ENCODE measurements at regions not wholly inside any gene's neighbourhood (a gene's known extent, or its start where the extent isn't known, plus 50 kb on each side); places are given as distances from the start of the nearest gene placed in this dataset.

- DNase-seq, result no peak
These were observed 478.0 kb upstream of the TENM4 start for GRCh38 chr11:79918846-79919245.

GRCh38 chr11:79906164-79906563, 465.3 kb upstream of the TENM4 start:
- DNase-seq, result no peak

GRCh38 chr11:79902493-79902892, 461.7 kb upstream of the TENM4 start:
- DNase-seq, result no peak

DNA sequence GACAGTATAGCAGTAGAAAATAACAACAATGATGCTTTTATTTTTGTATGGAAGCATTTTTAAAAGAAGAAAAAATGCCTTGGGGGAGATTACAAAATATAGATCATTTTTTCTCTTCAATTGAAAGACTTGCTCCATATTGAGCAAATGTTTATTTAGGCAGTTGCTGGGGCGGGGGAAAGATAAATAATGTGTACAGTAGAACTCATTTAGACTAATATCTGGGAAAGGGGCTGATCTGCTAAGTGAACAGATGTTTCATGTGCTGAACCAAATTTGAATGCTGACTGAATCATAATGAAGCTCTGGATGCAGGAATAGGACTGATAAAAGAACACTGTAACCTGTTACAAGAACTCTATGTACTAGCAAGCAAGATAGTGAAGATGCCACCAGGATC, 457.1 kb upstream of the TENM4 start:
- no peak for DNase-seq

GRCh38 chr11:79896258-79896657, 455.4 kb upstream of the TENM4 start:
- no peak for DNase-seq

- no peak for DNase-seq
These were observed 453.3 kb upstream of the TENM4 start for GRCh38 chr11:79894111-79894510.

GRCh38 chr11:79890272-79890671, 449.4 kb upstream of the TENM4 start:
- no peak for DNase-seq

DNA sequence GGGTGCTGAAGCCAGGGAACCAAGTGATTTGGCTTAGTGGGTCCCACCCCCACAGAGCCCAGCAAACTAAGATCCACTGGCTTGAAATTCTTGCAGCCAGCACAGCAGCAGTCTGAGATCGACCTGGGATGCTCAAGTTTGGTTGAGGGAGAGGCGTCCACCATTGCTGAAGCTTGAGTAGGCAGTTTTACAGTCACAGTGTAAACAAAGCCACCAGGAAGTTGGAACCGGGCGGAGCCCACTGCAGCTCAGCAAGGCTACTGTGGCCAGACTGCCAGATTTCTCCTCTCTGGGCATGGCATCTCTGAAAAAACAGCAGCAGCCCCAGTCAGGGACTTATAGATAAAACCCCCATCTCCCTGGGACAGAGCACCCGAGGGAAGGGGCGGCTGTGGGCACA, 424.1 kb upstream of the TENM4 start:
- DNase-seq, result no peak

- DNase-seq, result no peak
These were observed 419.5 kb upstream of the TENM4 start for GRCh38 chr11:79860336-79860735.

DNA sequence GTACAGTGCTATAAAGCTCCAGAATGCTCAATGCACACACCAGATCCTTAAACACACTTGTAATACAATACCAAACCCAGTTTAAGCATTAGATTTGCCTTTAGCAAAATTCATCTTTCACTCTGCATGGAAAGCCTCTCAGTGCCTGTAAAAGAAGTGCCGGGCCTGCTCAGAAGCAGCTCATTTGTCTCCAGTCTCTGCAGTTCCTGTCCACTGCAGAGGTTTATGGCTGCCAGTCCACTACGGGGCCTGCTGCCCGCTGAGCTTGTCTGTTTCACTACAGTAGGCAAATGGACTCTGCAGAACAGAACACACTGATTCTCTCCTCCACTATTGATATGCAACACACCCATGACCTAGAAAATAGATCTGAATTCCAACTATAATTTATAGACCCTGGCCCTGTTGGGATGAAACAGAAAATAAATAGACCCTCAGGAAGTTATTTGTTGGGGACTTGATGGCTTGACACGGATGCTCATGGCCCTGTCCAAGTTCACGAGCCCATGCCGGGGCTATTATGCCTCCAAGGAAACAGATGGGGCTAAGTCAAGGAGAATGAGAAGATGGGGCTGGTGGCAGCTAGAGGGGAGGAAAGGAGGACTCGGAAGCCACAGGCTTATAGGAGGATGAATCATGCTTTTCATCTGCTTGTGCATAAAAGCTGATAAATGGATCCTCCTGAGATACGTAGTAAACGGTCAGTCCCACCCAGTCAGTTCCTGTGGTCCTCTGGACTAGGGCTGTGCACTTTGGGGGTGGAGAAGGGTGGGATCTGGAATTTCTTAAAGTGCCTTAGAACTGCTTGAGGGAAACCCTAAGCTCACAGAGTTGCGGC, 416.8 kb upstream of the TENM4 start:
- no peak for DNase-seq

- DNase-seq, result no peak
These were observed 411.3 kb upstream of the TENM4 start for GRCh38 chr11:79852176-79852575.

GRCh38 chr11:79845002-79845709, 404.3 kb upstream of the TENM4 start:
- no peak for DNase-seq

GRCh38 chr11:79834015-79834414, 393.2 kb upstream of the TENM4 start:
- no peak for DNase-seq

- no peak for DNase-seq
These were observed 389.6 kb upstream of the TENM4 start for GRCh38 chr11:79830446-79830845.

GRCh38 chr11:79829891-79830290, 389.1 kb upstream of the TENM4 start:
- DNase-seq, result no peak

- DNase-seq, result no peak
These were observed 381.9 kb upstream of the TENM4 start for GRCh38 chr11:79822766-79823165.

- DNase-seq, result no peak
These were observed 372.7 kb upstream of the TENM4 start for GRCh38 chr11:79813551-79813950.

- DNase-seq, result no peak
These were observed 368.7 kb upstream of the TENM4 start for GRCh38 chr11:79809487-79809886.

DNA sequence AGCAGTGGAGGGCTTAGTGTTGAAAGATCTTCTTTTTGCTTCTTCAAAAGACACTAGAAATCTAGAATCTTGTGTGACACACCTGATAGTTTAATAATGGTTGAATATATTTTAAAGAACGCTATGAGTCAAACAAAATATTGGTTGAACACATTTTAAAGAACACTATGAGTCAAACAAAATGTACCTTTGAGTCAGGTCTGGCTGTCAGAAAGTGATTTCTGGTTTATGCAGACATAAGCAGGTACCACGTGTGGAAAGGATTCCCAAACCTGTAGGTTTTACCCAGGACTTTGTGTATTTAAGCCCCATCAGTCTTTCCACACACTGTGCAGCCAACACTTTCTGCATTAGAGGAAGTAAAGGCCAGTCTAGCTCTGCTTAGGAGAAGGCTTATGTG, 366.7 kb upstream of the TENM4 start:
- no peak for DNase-seq

GRCh38 chr11:79796704-79797103, 355.9 kb upstream of the TENM4 start:
- DNase-seq, result no peak

- no peak for DNase-seq
These were observed 353.9 kb upstream of the TENM4 start for GRCh38 chr11:79794484-79795393.

DNA sequence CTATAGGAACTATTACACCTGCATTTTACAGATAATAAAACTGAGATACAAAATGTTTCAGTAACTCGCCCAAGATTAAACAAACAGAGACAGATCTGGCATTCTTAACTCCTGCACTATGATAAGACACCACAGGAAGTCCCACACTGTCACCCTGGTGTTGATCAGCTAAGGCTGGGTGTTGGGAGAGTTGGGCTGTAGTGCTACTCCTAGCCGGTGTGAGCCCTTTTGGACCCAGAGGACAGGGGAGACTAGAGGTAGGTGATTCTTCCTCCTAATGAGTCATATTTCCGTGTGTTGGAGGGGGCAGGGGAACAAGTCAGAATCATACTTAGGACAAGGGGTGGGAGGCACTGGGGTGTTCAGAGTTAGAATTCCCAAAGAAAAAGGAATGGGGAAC, 353.2 kb upstream of the TENM4 start:
- DNase-seq, result no peak

DNA sequence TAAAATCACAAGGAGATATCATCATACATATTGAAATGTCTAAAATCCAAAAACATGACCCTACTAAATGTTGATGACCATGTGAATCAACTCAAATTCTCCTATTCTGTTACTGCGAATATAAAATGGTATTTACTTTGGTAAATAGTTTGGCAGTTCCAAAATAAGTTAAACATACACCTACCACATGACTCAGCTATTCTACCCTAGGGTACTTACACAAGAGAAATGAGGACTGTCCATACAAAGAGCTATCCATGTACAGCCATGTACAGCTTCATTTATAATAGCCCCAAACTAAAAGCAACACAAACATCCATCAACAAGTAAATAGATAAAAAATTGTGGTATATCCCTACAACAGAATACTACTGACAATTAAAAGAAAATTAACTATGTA, 346.1 kb upstream of the TENM4 start:
- no peak for DNase-seq
